Smooth muscle cell (in vitro differentiated cells): ENCODE measurements at regions not wholly inside any gene's neighbourhood (a gene's known extent, or its start where the extent isn't known, plus 50 kb on each side); places are given as distances from the start of the nearest gene placed in this dataset.
A peak's percentile ranks its signal among the peaks of the same experiment; 100 is the strongest.
"Not testable (repeated sequence)": the region's sequence is repeated elsewhere in the genome, so short reads cannot be mapped to it uniquely, and the experiment has no call there.

Experiments
- DNase-seq: peaks from one replicate; lab custom pipeline; 2025; ENCODE audit not compliant: unreplicated experiment; lab: John Stamatoyannopoulos, UW
- H2AFZ ChIP-seq: fragments of 200-600 bp; sonication (generic); 2 replicates; pipeline ENCODE4 v1.6.0; 2016; ENCODE audit warnings: antibody characterized with exemption, low read depth, mild to moderate bottlenecking
- H3F3A ChIP-seq: fragments of 200-600 bp; sonication (generic); 2 replicates; pipeline ENCODE4 v1.6.0; 2017; ENCODE audit warnings: antibody characterized with exemption, low read depth
- H3K27ac ChIP-seq: fragments of 200-600 bp; sonication (generic); 2 replicates; pipeline ENCODE4 v1.5.1; 2016; ENCODE audit warnings: low read depth, mild to moderate bottlenecking
- H3K27me3 ChIP-seq: fragments of 200-600 bp; sonication (generic); 2 replicates; pipeline ENCODE4 v1.6.1; 2016; ENCODE audit warnings: low read depth, mild to moderate bottlenecking
- H3K36me3 ChIP-seq: fragments of 200-600 bp; sonication (generic); 2 replicates; pipeline ENCODE4 v1.5.1; 2016; ENCODE audit warnings: low read depth
- H3K4me1 ChIP-seq: fragments of 200-600 bp; sonication (generic); 2 replicates; pipeline ENCODE4 v1.5.1; 2016; ENCODE audit warnings: low read depth
- H3K4me2 ChIP-seq: fragments of 200-600 bp; sonication (generic); 2 replicates; pipeline ENCODE4 v1.6.0; 2016; ENCODE audit warnings: mild to moderate bottlenecking
- H3K4me3 ChIP-seq: fragments of 200-600 bp; sonication (generic); 2 replicates; pipeline ENCODE4 v1.5.1; 2016; ENCODE audit warnings: mild to moderate bottlenecking
- H3K79me2 ChIP-seq: fragments of 200-600 bp; sonication (generic); 2 replicates; pipeline ENCODE4 v1.6.0; 2016; ENCODE audit warnings: low read depth, mild to moderate bottlenecking
- H3K9ac ChIP-seq: fragments of 200-600 bp; sonication (generic); 2 replicates; pipeline ENCODE4 v1.6.0; 2016; ENCODE audit warnings: low read depth
- H3K9me3 ChIP-seq: fragments of 200-600 bp; sonication (generic); replicated peaks from 2 replicates; pipeline ENCODE4 v1.5.1; 2016; ENCODE audit warnings: low read depth
- H4K20me1 ChIP-seq: fragments of 200-600 bp; sonication (generic); 2 replicates; pipeline ENCODE4 v1.6.0; 2016; ENCODE audit warnings: low read depth
- CTCF ChIP-seq: fragments of 200-600 bp; sonication (generic); IDR thresholded peaks from 2 replicates; pipeline ENCODE4 v1.5.1; 2017; ENCODE audit warnings: borderline replicate concordance, mild to moderate bottlenecking, antibody characterized with exemption; ENCODE audit not compliant: insufficient read depth, poor library complexity, severe bottlenecking
- WGBS: methylation state at CpG from one replicate; pipeline ENCODE4 v1.1.7; 2016; ENCODE audit warnings: low lambda C conversion rate; 5-methylcytosine and 5-hydroxymethylcytosine counted together

GRCh38 chr20:47432834-47433210, 68.9 kb upstream of the NCOA3 start:
- Histone ChIP-seq H3K36me3 (no peaks in the 10 kb centered on the region), H3K27me3 (no peaks in the 10 kb centered on the region), H3K27ac (peak overlapping the region; percentile 87), H3F3A (no peaks in the 10 kb centered on the region), H3K4me2 (no peak overlapping the region), H3K9ac (peak overlapping the region; percentile 66), H3K9me3 (no peaks in the 10 kb centered on the region), H3K4me3 (no peak overlapping the region), H4K20me1 (no peaks in the 10 kb centered on the region), H3K4me1 (no peaks in the 10 kb centered on the region), H3K79me2 (no peaks in the 10 kb centered on the region), H2AFZ (no peak overlapping the region)
- no peak for DNase-seq
- no peak for TF ChIP-seq CTCF
- 75% methylated on average over 3 of the region's 3 CpGs for WGBS

GRCh38 chr20:47434128-47434779, 67.4 kb upstream of the NCOA3 start:
- 62% methylated on average over 13 of the region's 13 CpGs for WGBS
- not testable (repeated sequence) for H3K4me1 ChIP-seq, H3K27me3 ChIP-seq, H3K9me3 ChIP-seq, H3K4me3 ChIP-seq, H3K36me3 ChIP-seq, H3K4me2 ChIP-seq, H3K79me2 ChIP-seq, H2AFZ ChIP-seq, H4K20me1 ChIP-seq, H3F3A ChIP-seq, DNase-seq
- Histone ChIP-seq H3K9ac (peak overlapping the region; percentile 66), H3K27ac (peak overlapping the region; percentile 87)

- WGBS = 79% methylated on average over 14 of the region's 18 CpGs
- no peaks in the 10 kb centered on the region for H3K9me3 ChIP-seq
These were observed 63.0 kb upstream of the NCOA3 start for GRCh38 chr20:47438464-47439381.

More at GRCh38 chr20:47438464-47439381, 63.0 kb upstream of the NCOA3 start:
- Histone ChIP-seq H3K4me2 (no peak overlapping the region), H3K79me2 (no peaks in the 10 kb centered on the region), H2AFZ (no peak overlapping the region), H3K27ac (peak overlapping the region; percentile 75), H3K4me1 (no peaks in the 10 kb centered on the region), H3K4me3 (no peak overlapping the region), H3K27me3 (no peaks in the 10 kb centered on the region), H3F3A (no peaks in the 10 kb centered on the region), H4K20me1 (no peaks in the 10 kb centered on the region), H3K36me3 (no peaks in the 10 kb centered on the region), H3K9ac (peak overlapping the region; percentile 46)
- no peak for TF ChIP-seq CTCF
- no peak for DNase-seq
